Vagina (tissue), 2 donors: ENCODE measurements at regions not wholly inside any gene's neighbourhood (a gene's known extent, or its start where the extent isn't known, plus 50 kb on each side); places are given as distances from the start of the nearest gene placed in this dataset.

Source experiments
- CTCF ChIP-seq, 3 experiments: fragments of 450-650 bp in 2 of 3; fragments of 200-600 bp in 1 of 3; sonication (generic) in 1 of 3; IDR thresholded peaks; one replicate each; pipeline ENCODE4 v1.5.1; 2017 to 2019; ENCODE audit warnings: antibody characterized with exemption in 3 of 3, mild to moderate bottlenecking in 2 of 3, moderate library complexity in 2 of 3
- POLR2AphosphoS5 ChIP-seq, 2 donors: sonication (generic); formaldehyde crosslinking; IDR thresholded peaks; one replicate each; pipeline ENCODE4 v1.9.0; 2017; ENCODE audit warnings: antibody characterized with exemption in 2 of 2, mild to moderate bottlenecking in 2 of 2, low read depth in 1 of 2; ENCODE audit not compliant: insufficient read depth in 1 of 2

- TF ChIP-seq CTCF (IDR thresholded peaks at IDR 0.05) (no peak), POLR2AphosphoS5 (IDR thresholded peaks at IDR 0.05; ENCODE audit: insufficient read depth in 1 of 2, low read depth in 1 of 2) (no peak)
Observed at GRCh38 chr13:67878376-67878775, 648.2 kb upstream of the PCDH9 start.
